ENCODE measurements at regions not wholly inside any gene's neighbourhood (a gene's known extent, or its start where the extent isn't known, plus 50 kb on each side); places are given as distances from the start of the nearest gene placed in this dataset.
"Not testable (repeated sequence)": the region's sequence is repeated elsewhere in the genome, so short reads cannot be mapped to it uniquely, and the experiment has no call there.

- DNase-seq (ENCODE audit: low read depth): not testable (repeated sequence)
These were observed 557.8 kb upstream of the C16orf82 start for GRCh38 chr16:26508946-26509345.

- DNase-seq (ENCODE audit: low read depth): no peak
These were observed 555.8 kb upstream of the C16orf82 start for GRCh38 chr16:26510924-26511323.

- no peak for DNase-seq (ENCODE audit: low read depth)
These were observed 555.3 kb upstream of the C16orf82 start for GRCh38 chr16:26511463-26511862.

GRCh38 chr16:26521626-26522025 lies 545.1 kb upstream of the C16orf82 start:
- no peak for DNase-seq (ENCODE audit: low read depth)

GRCh38 chr16:26524281-26524680 lies 542.4 kb upstream of the C16orf82 start:
- DNase-seq (ENCODE audit: low read depth): no peak

DNA sequence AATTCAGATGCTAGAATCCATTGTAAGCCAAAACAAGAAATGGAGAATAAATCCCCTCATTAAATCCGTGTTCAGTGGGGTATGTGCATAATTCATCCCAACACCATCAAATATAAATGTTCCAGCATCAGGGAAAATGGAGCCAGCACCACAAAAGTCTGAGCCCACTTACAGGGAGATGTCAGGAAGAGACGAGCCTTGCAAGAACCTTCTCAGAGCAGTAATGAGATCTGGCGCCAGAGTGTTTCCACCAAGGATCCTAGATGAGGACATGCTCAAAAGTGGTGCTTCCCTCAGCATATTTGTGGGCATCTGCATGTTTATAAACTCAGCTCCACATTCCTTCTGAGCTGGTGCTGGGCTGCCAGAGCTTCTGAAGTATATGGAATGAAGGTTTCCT lies 541.9 kb upstream of the C16orf82 start:
- no peak for DNase-seq (ENCODE audit: low read depth)

DNA sequence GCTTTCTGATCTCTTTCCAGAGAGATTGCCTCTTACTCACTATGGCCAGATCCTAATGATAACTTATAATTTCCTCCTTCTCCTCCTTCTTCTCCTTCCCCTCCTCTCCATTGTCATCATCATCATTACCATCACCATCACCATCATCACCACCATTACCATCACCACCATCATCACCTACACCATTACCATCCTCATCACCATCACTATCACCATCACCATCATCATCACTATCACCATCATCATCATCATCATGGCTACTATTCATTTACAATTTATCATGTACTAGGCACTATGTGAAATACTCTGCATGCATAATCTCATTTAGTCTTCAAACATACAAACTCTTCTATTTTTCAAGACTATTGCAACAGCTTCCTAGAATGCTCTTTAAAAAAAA lies 540.9 kb upstream of the C16orf82 start:
- no peak for DNase-seq (ENCODE audit: low read depth)

DNA sequence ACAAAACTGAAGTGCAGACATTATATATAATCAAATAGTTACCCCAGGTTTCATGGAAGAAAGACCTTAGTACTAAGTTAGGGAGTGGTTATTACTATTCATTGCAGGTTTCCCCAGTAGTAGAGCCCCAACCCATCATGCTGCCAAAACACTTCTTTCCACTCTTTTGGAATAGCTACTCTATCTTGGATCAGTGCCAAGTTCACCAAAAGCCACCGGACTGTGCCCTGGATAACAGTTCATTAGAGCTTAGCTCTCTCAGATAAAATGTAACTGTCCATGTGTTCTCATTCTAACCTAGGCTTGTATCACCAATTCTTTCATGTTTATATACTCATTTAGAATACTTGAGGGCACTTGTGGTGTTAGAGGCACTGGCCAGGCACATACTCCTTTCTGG lies 540.1 kb upstream of the C16orf82 start:
- no peak for DNase-seq (ENCODE audit: low read depth)

DNA sequence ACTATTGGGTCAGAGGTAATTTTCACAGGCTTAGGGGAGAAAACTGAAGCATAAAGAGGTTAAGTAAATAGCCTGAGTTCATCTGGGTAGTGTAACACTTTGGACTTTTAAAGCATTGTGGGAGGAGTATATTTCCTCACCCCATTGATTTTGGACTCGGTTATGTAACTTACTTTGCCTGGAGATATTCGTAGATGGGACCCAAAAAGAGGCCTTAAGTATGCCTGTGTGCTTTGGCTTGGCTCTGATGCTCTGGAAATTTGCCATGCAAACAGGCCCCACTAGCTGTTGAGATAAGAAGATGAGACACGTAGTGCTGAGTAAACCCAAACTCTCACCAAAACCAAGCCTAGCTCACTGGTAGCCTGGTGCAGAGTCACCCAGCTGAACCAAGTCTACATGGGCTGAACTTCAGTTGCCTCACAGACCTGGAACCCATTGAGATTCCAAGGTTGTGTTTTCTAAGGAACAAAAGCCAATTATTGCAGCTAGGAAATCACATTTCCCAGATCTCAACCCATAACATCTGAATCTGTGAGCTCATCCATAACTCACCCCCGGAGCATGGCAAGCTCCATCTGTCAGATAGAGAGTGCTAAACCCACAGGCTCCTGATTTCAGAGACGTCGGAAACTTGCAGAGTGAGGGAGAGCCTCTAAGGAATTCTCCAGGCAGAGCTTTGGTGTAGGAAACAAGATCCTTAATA lies 536.0 kb upstream of the C16orf82 start:
- no peak for DNase-seq (ENCODE audit: low read depth)

DNA sequence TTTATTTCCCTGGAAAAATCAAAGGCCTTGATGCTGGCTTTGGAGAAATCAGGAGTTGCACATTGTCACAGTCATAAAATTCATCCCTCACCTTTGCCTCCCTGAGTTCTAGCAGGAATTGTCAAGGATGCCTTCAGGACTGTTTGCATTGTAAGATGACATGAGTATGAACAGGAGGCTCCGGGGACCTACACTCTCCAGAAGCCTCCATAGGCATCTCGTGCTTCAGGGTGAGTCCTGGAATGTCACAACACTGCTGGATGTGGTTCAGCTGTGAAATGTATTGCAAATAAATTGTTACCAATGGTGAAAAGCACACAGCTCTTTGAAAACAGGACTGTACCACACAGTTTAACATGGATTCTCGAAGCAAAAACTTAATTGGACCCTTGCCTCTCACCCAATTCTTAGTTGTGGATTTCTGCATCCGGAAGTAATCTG lies 535.4 kb upstream of the C16orf82 start:
- DNase-seq (ENCODE audit: low read depth): no peak

DNA sequence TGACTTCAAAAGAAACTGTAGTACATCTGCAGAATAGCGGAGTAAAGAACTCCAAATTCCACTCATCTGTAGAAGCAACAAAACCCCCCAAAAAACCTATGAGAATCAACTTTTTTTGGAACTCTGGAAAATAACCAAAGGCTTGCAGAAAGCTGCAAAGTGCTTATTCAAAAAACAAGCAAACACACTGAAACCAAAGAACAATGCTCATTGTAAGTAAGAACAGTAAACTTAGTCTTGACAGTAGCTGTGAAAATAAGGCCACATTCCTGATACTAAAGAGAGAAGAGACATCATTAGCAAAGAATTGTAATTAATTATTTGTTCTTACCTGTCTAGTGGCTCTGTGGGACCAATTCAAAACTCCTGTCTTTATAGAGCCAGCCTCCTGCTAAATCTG lies 534.3 kb upstream of the C16orf82 start:
- DNase-seq (ENCODE audit: low read depth): no peak

DNA sequence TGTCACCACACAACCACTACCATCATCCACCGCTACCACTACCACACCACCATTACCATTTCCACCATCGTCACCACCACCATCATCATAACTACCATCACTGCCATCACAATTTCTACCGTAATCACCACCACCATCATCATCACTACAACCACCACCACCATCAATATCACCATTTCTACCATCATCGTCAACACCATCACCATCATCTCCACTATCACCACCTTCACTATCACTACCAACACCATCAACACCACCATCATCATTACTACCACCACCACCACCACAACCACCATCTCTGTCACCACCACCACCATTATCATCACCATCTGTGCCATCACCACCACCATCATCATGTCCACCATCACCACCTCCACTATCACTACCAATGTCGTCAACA lies 524.5 kb upstream of the C16orf82 start:
- no peak for DNase-seq (ENCODE audit: low read depth)

GRCh38 chr16:26546573-26546972 lies 520.2 kb upstream of the C16orf82 start:
- no peak for DNase-seq (ENCODE audit: low read depth)

GRCh38 chr16:26547681-26548080 lies 519.0 kb upstream of the C16orf82 start:
- no peak for DNase-seq (ENCODE audit: low read depth)

DNA sequence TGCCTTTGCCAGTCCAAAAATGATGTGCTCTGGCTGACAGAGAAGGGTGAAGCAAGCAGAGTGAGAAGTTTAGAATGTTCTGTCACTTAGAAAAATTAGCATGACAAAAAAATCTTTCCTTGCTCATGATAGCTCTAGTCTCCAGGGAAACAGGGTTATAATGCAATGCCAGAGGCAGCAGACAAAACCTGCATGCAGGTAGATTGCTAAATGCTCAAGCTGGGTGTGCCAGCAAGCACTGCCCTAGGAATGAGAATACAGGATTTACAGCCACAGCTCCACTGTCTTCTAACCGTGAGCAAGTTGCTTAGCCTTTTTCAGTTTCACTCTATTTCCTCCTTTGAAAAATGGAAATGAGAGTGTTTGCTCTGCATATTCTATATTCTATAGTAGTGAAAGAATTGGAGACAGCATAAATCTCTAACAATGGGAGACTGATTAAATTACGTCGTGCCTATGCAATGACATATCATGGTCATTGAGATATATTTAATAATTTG lies 516.6 kb upstream of the C16orf82 start:
- no peak for DNase-seq (ENCODE audit: low read depth)

- DNase-seq (ENCODE audit: low read depth): no peak
These were observed 512.7 kb upstream of the C16orf82 start for GRCh38 chr16:26554030-26554429.

- no peak for DNase-seq (ENCODE audit: low read depth)
These were observed 505.4 kb upstream of the C16orf82 start for GRCh38 chr16:26561303-26561702.

DNA sequence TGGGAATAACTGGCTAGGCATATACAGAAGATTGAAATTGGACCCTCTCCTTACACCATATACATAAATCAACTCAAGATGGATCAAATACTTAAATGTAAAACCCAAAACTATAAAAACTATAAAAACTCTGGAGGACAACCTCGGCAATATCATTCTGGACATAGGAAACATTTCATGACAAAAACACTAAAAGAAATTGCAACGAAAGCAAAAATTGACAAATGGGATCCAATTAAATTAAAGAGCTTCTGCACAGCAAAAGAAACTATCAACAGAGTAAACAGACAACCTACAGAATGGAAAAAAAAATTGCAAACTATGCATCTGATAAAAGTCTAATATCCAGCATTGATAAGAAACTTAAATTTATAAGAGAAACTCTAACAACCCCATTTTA lies 503.7 kb upstream of the C16orf82 start:
- DNase-seq (ENCODE audit: low read depth): no peak

DNA sequence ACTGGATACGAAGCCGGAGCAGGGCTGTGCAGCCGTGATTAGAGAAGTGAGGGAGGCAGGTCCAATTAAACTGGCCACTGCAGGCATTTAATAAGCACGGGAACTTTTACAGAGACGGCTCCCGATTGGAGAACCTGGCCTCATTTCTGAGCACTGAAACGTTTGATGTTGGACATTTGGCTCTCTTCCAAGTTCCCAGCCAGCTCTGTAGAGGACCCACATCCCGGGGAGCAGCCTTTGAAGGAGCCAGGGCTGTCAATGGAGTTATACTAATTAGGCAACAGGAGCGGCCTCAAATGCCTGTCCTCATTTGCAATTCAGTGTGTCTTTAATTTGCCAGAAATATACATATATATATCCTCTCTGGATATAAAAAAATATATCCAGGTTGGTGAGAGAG lies 499.4 kb upstream of the C16orf82 start:
- DNase-seq (ENCODE audit: low read depth): no peak

DNA sequence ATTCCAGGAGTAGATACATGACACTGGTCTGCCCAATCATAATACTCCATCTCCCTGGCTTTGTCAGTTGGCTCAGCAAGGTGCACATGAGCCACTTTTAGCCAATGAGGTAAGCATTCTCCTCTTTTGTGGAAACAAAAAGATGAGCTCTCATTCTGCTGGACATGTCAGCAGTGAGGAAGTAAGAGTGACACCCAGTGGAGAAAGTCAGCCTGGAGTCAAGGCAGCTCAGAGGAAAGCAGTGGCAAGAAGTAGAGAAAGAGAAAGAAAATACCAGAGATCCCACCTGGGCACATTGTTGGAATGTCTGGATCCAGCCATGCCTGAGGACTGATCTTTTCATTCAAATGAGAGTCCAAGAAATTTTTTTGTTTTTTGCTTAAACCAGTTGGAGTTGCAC lies 496.9 kb upstream of the C16orf82 start:
- no peak for DNase-seq (ENCODE audit: low read depth)

DNA sequence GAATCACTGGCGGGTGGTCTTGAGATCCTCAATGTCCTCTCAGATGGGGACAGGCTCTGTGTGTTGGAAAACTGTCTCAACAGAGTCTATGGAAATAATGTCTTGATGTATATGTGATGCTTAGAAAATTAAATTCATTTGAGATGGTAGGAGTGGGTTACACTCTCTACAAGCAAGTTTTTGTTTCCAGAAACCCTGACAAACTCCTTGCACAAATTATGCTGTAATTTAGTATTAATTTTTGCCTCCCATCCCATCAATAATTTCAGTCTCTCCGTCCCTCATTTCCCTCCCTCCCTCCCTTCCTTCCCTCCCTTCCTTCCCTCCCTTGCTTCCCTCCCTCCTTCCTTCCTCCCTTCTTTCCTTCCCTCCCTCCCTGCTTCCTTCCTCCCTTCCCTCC lies 488.0 kb upstream of the C16orf82 start:
- no peak for DNase-seq (ENCODE audit: low read depth)

- DNase-seq (ENCODE audit: low read depth): no peak
These were observed 482.9 kb upstream of the C16orf82 start for GRCh38 chr16:26583803-26584202.

- no peak for DNase-seq (ENCODE audit: low read depth)
These were observed 473.0 kb upstream of the C16orf82 start for GRCh38 chr16:26593700-26594099.

DNA sequence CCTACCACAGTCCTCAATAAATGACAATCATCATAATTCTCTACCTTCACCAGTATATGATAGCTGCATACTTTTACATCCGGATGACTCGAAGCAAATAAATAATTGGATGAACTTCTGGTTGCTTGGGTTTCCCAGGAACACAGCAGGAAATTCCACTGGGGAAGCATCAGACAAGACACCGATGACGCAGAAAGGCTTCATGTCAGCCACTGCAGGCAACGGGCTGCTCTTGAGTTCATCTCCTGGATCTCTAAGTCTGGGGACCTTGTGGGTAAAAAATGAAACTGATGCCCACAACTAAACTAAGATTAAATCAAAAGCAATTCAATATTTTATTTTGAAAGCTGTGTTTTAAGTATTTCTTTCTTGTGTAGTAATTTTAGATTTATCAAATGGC lies 472.1 kb upstream of the C16orf82 start:
- no peak for DNase-seq (ENCODE audit: low read depth)
